ENCODE measurements at regions not wholly inside any gene's neighbourhood (a gene's known extent, or its start where the extent isn't known, plus 50 kb on each side); places are given as distances from the start of the nearest gene placed in this dataset.

- in situ Hi-C loops (cut with HindIII; ENCODE audit: low pct_unique_long_range_greater_than_20kb, low sequenced_read_pairs): no loop called here
- no peak for DNase-seq (ENCODE audit: low read depth)
These were observed 864.1 kb downstream of the HACE1 start for GRCh38 chr6:103995571-103995970.

GRCh38 chr6:103983860-103984259 lies 875.9 kb downstream of the HACE1 start:
- no peak for DNase-seq (ENCODE audit: low read depth)
- in situ Hi-C loops (cut with HindIII; ENCODE audit: low pct_unique_long_range_greater_than_20kb, low sequenced_read_pairs): no loop called here

GRCh38 chr6:103983011-103983410 lies 876.7 kb downstream of the HACE1 start:
- in situ Hi-C loops (cut with HindIII; ENCODE audit: low pct_unique_long_range_greater_than_20kb, low sequenced_read_pairs): no loop called here

GRCh38 chr6:103982574-103982973 lies 877.1 kb downstream of the HACE1 start:
- DNase-seq (ENCODE audit: low read depth): no peak
- in situ Hi-C loops (cut with HindIII; ENCODE audit: low pct_unique_long_range_greater_than_20kb, low sequenced_read_pairs): no loop called here

More at GRCh38 chr6:103983011-103983410, 876.7 kb downstream of the HACE1 start:
- no peak for DNase-seq (ENCODE audit: low read depth)

GRCh38 chr6:103979308-103979707 lies 880.4 kb downstream of the HACE1 start:
- in situ Hi-C loops (cut with HindIII; ENCODE audit: low pct_unique_long_range_greater_than_20kb, low sequenced_read_pairs): no loop called here
- DNase-seq (ENCODE audit: low read depth): no peak

- no peak for DNase-seq (ENCODE audit: low read depth)
- in situ Hi-C loops (cut with HindIII; ENCODE audit: low pct_unique_long_range_greater_than_20kb, low sequenced_read_pairs): no loop called here
These were observed 922.3 kb downstream of the HACE1 start for GRCh38 chr6:103937389-103937788.

GRCh38 chr6:103925317-103925716 lies 934.4 kb downstream of the HACE1 start:
- DNase-seq (ENCODE audit: low read depth): no peak
- in situ Hi-C loops (cut with HindIII; ENCODE audit: low pct_unique_long_range_greater_than_20kb, low sequenced_read_pairs): no loop called here

GRCh38 chr6:103910018-103910417 lies 949.7 kb downstream of the HACE1 start:
- DNase-seq (ENCODE audit: low read depth): no peak
- in situ Hi-C loops (cut with HindIII; ENCODE audit: low pct_unique_long_range_greater_than_20kb, low sequenced_read_pairs): no loop called here

GRCh38 chr6:103908898-103909297 lies 950.8 kb downstream of the HACE1 start:
- DNase-seq (ENCODE audit: low read depth): no peak

GRCh38 chr6:103895136-103895535 lies 964.6 kb downstream of the HACE1 start:
- in situ Hi-C loops (cut with HindIII; ENCODE audit: low pct_unique_long_range_greater_than_20kb, low sequenced_read_pairs): no loop called here
- DNase-seq (ENCODE audit: low read depth): no peak

More at GRCh38 chr6:103908898-103909297, 950.8 kb downstream of the HACE1 start:
- in situ Hi-C loops (cut with HindIII; ENCODE audit: low pct_unique_long_range_greater_than_20kb, low sequenced_read_pairs): no loop called here

GRCh38 chr6:103893141-103893581 lies 966.6 kb downstream of the HACE1 start:
- in situ Hi-C loops (cut with HindIII; ENCODE audit: low pct_unique_long_range_greater_than_20kb, low sequenced_read_pairs): no loop called here
- DNase-seq (ENCODE audit: low read depth): no peak

- in situ Hi-C loops (cut with HindIII; ENCODE audit: low pct_unique_long_range_greater_than_20kb, low sequenced_read_pairs): no loop called here
- DNase-seq (ENCODE audit: low read depth): no peak
These were observed 972.8 kb downstream of the HACE1 start for GRCh38 chr6:103886951-103887350.

GRCh38 chr6:103885446-103885845 lies 974.3 kb downstream of the HACE1 start:
- no peak for DNase-seq (ENCODE audit: low read depth)
- in situ Hi-C loops (cut with HindIII; ENCODE audit: low pct_unique_long_range_greater_than_20kb, low sequenced_read_pairs): no loop called here

GRCh38 chr6:103879800-103880199 lies 979.9 kb downstream of the HACE1 start:
- no peak for DNase-seq (ENCODE audit: low read depth)
- in situ Hi-C loops (cut with HindIII; ENCODE audit: low pct_unique_long_range_greater_than_20kb, low sequenced_read_pairs): no loop called here

- in situ Hi-C loops (cut with HindIII; ENCODE audit: low pct_unique_long_range_greater_than_20kb, low sequenced_read_pairs): no loop called here
- no peak for DNase-seq (ENCODE audit: low read depth)
These were observed 984.5 kb downstream of the HACE1 start for GRCh38 chr6:103875221-103875620.

GRCh38 chr6:103874575-103874974 lies 985.1 kb downstream of the HACE1 start:
- in situ Hi-C loops (cut with HindIII; ENCODE audit: low pct_unique_long_range_greater_than_20kb, low sequenced_read_pairs): no loop called here

GRCh38 chr6:103872678-103873077 lies 987.0 kb downstream of the HACE1 start:
- in situ Hi-C loops (cut with HindIII; ENCODE audit: low pct_unique_long_range_greater_than_20kb, low sequenced_read_pairs): no loop called here
- DNase-seq (ENCODE audit: low read depth): no peak

More at GRCh38 chr6:103874575-103874974, 985.1 kb downstream of the HACE1 start:
- no peak for DNase-seq (ENCODE audit: low read depth)

- in situ Hi-C loops (cut with HindIII; ENCODE audit: low pct_unique_long_range_greater_than_20kb, low sequenced_read_pairs): no loop called here
These were observed 987.5 kb downstream of the HACE1 start for GRCh38 chr6:103872233-103872632.

GRCh38 chr6:103870970-103871369 lies 988.7 kb downstream of the HACE1 start:
- in situ Hi-C loops (cut with HindIII; ENCODE audit: low pct_unique_long_range_greater_than_20kb, low sequenced_read_pairs): no loop called here
- no peak for DNase-seq (ENCODE audit: low read depth)

More at GRCh38 chr6:103872233-103872632, 987.5 kb downstream of the HACE1 start:
- DNase-seq (ENCODE audit: low read depth): no peak

- DNase-seq (ENCODE audit: low read depth): no peak
- in situ Hi-C loops (cut with HindIII; ENCODE audit: low pct_unique_long_range_greater_than_20kb, low sequenced_read_pairs): no loop called here
These were observed 997.4 kb downstream of the HACE1 start for GRCh38 chr6:103862297-103862696.

- in situ Hi-C loops (cut with HindIII; ENCODE audit: low pct_unique_long_range_greater_than_20kb, low sequenced_read_pairs): no loop called here
These were observed 1001.7 kb downstream of the HACE1 start for GRCh38 chr6:103858003-103858402.

More at GRCh38 chr6:103858003-103858402, 1001.7 kb downstream of the HACE1 start:
- DNase-seq (ENCODE audit: low read depth): no peak
